PC-9 (cell line): ENCODE measurements at regions not wholly inside any gene's neighbourhood (a gene's known extent, or its start where the extent isn't known, plus 50 kb on each side); places are given as distances from the start of the nearest gene placed in this dataset.
A peak's percentile ranks its signal among the peaks of the same experiment; 100 is the strongest.

Source experiments
- BruUV-seq: library from RNA; stranded (reverse); fragments of 400-500 nt; replicated peaks from 2 replicates; lab custom pipeline; 2021; lab: Mats Ljungman, UMichigan
- CTCF ChIA-PET: fragments of 300-600 bp; sonication (Branson Sonifier 250); formaldehyde crosslinking; loops from one replicate; lab custom pipeline; 2022; ENCODE audit warnings: antibody characterized with exemption; lab: Charles Lee
- POLR2A ChIA-PET: fragments of 300-600 bp; sonication (Branson Sonifier 250); formaldehyde crosslinking; loops from one replicate; lab custom pipeline; 2022; ENCODE audit warnings: antibody characterized with exemption; ENCODE audit not compliant: unreplicated experiment; lab: Charles Lee
- DNase-seq, 2 experiments: peaks; one replicate each; pipeline versions ENCODE4 v3.0.0 to v3.0.0-alpha.2; 2015 to 2022; ENCODE audit warnings: mixed read lengths in 1 of 2
- H2AFZ ChIP-seq: fragments of 200-600 bp; sonication (generic); 2 replicates; pipeline ENCODE4 v1.8.1; 2017; ENCODE audit warnings: antibody characterized with exemption
- H3F3A ChIP-seq: fragments of 200-600 bp; sonication (generic); 2 replicates; pipeline ENCODE4 v1.8.1; 2017; ENCODE audit warnings: antibody characterized with exemption, mild to moderate bottlenecking, low read depth; ENCODE audit not compliant: insufficient read depth
- H3K27ac ChIP-seq: fragments of 200-600 bp; sonication (generic); 2 replicates; pipeline ENCODE4 v1.6.1; 2016; ENCODE audit warnings: mixed run types
- H3K27me3 ChIP-seq: fragments of 200-600 bp; sonication (generic); 2 replicates; pipeline ENCODE4 v1.6.1; 2016; ENCODE audit warnings: low read depth, mixed run types; ENCODE audit not compliant: insufficient read depth
- H3K36me3 ChIP-seq: fragments of 200-600 bp; sonication (generic); 2 replicates; pipeline ENCODE4 v1.6.1; 2016; ENCODE audit warnings: low read depth, mixed run types
- H3K4me1 ChIP-seq: fragments of 200-600 bp; sonication (generic); replicated peaks from 2 replicates; pipeline ENCODE4 v1.6.1; 2016; ENCODE audit warnings: mixed run types; ENCODE audit not compliant: insufficient read depth
- H3K4me2 ChIP-seq: fragments of 200-600 bp; sonication (generic); 2 replicates; pipeline ENCODE4 v1.6.1; 2017; ENCODE audit warnings: mixed run types
- H3K4me3 ChIP-seq: fragments of 200-600 bp; sonication (generic); 2 replicates; pipeline ENCODE4 v1.6.1; 2016; ENCODE audit warnings: mixed run types
- H3K79me2 ChIP-seq: fragments of 200-600 bp; sonication (generic); 2 replicates; pipeline ENCODE4 v1.6.1; 2017; ENCODE audit warnings: low read depth, mixed run types
- H3K9me2 ChIP-seq: fragments of 200-600 bp; sonication (generic); 2 replicates; pipeline ENCODE4 v1.8.1; 2017; ENCODE audit warnings: mild to moderate bottlenecking; ENCODE audit not compliant: insufficient read depth
- H3K9me3 ChIP-seq: fragments of 200-600 bp; sonication (generic); 2 replicates; pipeline ENCODE4 v1.8.1; 2016; ENCODE audit warnings: low read depth; ENCODE audit not compliant: insufficient read depth
- H4K20me1 ChIP-seq: fragments of 200-600 bp; sonication (generic); 2 replicates; pipeline ENCODE4 v1.8.1; 2017; ENCODE audit not compliant: insufficient read depth
- CTCF ChIP-seq: fragments of 200-600 bp; sonication (generic); conservative IDR thresholded peaks from 2 replicates; pipeline ENCODE4 v1.6.1; 2017; ENCODE audit warnings: mixed run types, antibody characterized with exemption, mild to moderate bottlenecking, moderate library complexity
- EZH2 ChIP-seq: fragments of 200-600 bp; sonication (generic); IDR thresholded peaks from 2 replicates; pipeline ENCODE4 v1.8.0; 2017; ENCODE audit warnings: antibody characterized with exemption, low read depth
- intact Hi-C: fragments of 100-400 bp; cut with micrococcal nuclease; formaldehyde crosslinking; loops from one replicate; pipeline ENCODE4 v1.10.0; 2022; ENCODE audit not compliant: unreplicated experiment

- H3K4me2 ChIP-seq: no peak overlapping the region
These were observed 472.0 kb upstream of the TBX3 start for GRCh38 chr12:115155665-115156645.

GRCh38 chr12:115149685-115150378, 465.9 kb upstream of the TBX3 start:
- CTCF ChIA-PET: no interaction called here
- no peak overlapping the region for H3K27ac ChIP-seq
- H3K4me2 ChIP-seq: no peak overlapping the region

More at GRCh38 chr12:115155665-115156645, 472.0 kb upstream of the TBX3 start:
- CTCF ChIA-PET: no interaction called here
- H4K20me1 ChIP-seq: no peaks in the 10 kb centered on the region
- H3K4me1 ChIP-seq: no peaks in the 10 kb centered on the region
- H3K9me2 ChIP-seq: no peaks in the 10 kb centered on the region
- H3K27ac ChIP-seq: peak overlapping the region; percentile 69
- H2AFZ ChIP-seq: no peak overlapping the region
- H3F3A ChIP-seq: no peaks in the 10 kb centered on the region
- H3K4me3 ChIP-seq: no peak overlapping the region
- DNase-seq: peak in 1 of 2 experiments; percentile 59
- H3K79me2 ChIP-seq: no peaks in the 10 kb centered on the region
- H3K36me3 ChIP-seq: no peaks in the 10 kb centered on the region
- no peaks in the 10 kb centered on the region for H3K9me3 ChIP-seq
- intact Hi-C loops: no loop called here
- H3K27me3 ChIP-seq: no peaks in the 10 kb centered on the region
- POLR2A ChIA-PET: no interaction called here
- TF ChIP-seq EZH2: no peak
- no peak for TF ChIP-seq CTCF
- no TSS peak for BruUV-seq

More at GRCh38 chr12:115149685-115150378, 465.9 kb upstream of the TBX3 start:
- Histone ChIP-seq H3K9me2 (no peaks in the 10 kb centered on the region), H4K20me1 (no peaks in the 10 kb centered on the region), H3K79me2 (no peaks in the 10 kb centered on the region), H3K36me3 (no peaks in the 10 kb centered on the region), H3F3A (no peaks in the 10 kb centered on the region), H3K27me3 (no peaks in the 10 kb centered on the region), H2AFZ (no peak overlapping the region), H3K4me1 (no peaks in the 10 kb centered on the region), H3K9me3 (no peaks in the 10 kb centered on the region; the same call in 1 of the 2 replicates), H3K4me3 (no peak overlapping the region)
- no TSS peak for BruUV-seq
- intact Hi-C loops: no loop called here
- POLR2A ChIA-PET: no interaction called here
- DNase-seq: no peak
- TF ChIP-seq CTCF (no peak), EZH2 (no peak)
